GM12875 (cell line): ENCODE measurements at regions not wholly inside any gene's neighbourhood (a gene's known extent, or its start where the extent isn't known, plus 50 kb on each side); places are given as distances from the start of the nearest gene placed in this dataset.

Experiments
- H3K4me3 ChIP-seq: one replicate; pipeline ENCODE4 v1.5.1; 2011; ENCODE audit warnings: low read depth, low read length, control low read depth
- TF ChIP-seq, protein P1 (sequence below): IDR thresholded peaks from 2 replicates; pipeline ENCODE4 v1.5.1; 2011; ENCODE audit warnings: low read depth, mild to moderate bottlenecking, control low read depth, inconsistent platforms, low read length, moderate library complexity, borderline replicate concordance; ENCODE audit not compliant: insufficient read depth

DNA sequence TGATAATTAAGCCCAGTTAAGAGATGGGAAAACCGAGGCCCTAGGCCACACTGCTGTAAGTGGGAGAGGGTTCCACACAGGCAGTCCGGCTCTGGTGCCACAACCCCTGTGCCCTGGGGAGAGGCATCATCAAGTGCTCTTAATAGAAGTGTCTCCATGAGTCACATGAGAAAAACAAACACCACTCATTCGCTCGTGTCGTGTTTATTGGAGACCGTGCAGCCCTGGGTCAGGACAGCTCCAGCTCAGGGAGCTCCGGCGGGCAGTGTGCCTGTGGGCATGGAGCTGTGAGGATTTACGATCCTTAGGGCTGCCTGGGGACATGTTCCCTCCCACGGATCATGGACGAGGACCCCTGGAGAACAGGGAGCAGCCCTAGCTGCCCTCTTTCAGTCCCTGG, 658.5 kb downstream of the AJAP1 start:
- TF ChIP-seq, protein P1, sequence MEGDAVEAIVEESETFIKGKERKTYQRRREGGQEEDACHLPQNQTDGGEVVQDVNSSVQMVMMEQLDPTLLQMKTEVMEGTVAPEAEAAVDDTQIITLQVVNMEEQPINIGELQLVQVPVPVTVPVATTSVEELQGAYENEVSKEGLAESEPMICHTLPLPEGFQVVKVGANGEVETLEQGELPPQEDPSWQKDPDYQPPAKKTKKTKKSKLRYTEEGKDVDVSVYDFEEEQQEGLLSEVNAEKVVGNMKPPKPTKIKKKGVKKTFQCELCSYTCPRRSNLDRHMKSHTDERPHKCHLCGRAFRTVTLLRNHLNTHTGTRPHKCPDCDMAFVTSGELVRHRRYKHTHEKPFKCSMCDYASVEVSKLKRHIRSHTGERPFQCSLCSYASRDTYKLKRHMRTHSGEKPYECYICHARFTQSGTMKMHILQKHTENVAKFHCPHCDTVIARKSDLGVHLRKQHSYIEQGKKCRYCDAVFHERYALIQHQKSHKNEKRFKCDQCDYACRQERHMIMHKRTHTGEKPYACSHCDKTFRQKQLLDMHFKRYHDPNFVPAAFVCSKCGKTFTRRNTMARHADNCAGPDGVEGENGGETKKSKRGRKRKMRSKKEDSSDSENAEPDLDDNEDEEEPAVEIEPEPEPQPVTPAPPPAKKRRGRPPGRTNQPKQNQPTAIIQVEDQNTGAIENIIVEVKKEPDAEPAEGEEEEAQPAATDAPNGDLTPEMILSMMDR, result no peak
- no peak overlapping the region for H3K4me3 ChIP-seq

DNA sequence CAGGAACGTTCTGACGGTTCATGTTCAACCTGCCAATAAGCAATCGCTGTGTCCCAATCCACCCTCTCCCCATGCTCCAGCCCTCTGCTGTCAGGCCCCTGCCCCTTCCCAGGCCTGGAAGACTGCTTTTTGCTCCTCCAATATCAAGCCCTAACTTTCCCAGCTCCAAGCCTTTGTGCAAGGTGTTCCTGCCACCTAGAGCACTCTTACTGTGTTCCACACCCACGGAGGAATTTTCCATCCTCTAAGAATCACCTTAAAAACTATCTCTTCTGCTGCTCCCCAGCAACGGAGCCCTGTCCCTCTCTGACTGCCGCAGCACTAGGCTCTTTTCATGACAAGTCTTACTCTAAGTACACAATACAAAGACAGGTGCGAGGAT, 657.9 kb downstream of the AJAP1 start:
- TF ChIP-seq, protein P1, result no peak
- no peak overlapping the region for H3K4me3 ChIP-seq

DNA sequence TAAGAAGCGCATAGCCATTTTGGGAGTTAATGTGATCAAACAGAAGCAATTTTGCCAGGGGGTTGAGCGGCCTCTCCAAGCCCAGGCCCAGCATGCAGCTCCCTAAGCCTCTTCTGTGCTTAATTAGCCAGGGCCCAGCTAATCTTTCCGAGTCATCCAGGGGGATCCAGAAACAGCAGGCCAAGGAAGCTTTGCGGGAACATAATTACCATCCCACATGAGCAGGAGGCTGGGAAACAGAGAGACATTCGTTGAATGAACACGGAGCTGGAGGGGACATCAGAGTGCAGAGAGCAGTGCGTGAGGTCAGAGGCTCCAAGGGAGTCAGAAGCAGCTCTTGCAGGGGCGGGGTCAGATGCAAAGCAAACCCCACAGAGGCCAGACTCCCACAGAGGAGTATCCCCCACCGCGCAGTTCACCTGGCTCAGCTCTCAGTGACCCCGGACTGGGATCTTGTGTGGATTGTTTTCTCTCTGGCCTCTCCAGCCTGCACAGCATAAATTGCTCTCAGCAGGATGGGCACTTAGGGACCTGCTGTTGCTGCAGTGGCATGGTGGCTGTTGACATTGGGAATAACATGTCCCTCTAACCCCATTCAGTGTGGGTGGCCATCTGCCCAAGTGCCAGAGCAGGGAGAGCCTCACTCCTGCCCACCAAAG, 657.4 kb downstream of the AJAP1 start:
- TF ChIP-seq, protein P1, result no peak
- H3K4me3 ChIP-seq, result no peak overlapping the region

DNA sequence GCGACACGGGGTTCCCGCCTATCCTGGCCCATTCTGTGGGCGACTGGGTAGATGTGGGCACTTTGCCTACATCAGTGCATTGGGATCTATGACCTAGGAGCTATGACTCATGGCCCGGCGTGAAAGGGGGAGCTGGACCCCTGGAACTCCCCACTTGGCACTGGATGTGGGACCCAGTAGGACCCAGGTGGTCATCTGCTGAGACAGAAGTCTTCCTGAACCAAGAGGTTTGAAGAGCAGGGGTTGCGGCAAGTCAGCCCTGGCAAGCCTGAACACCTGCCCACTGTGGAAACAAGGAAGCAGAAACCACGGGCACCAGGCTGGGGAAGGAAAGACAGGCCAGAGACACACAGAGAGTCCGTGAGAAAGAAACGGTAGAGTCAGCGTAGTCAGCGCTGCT, 656.7 kb downstream of the AJAP1 start:
- TF ChIP-seq, protein P1, result no peak

DNA sequence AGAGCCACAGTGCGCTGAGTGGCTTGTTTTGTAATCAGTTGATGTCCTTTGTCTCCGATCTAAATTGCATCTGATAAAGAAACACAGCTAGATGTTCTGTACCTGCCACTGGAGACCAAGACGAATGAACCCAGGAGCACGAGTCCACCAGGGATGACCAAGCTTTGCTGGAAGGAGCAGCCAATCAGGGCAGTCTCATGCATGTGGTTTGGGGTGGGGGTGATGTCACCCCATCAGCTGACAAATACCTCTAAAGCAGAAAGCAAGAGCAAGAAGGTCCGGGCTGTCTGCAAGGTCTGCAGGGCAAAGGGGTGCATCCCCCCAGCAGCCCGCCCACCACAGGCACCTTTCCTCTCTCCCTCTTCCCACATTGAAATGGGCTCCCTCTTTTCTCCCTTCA, 653.8 kb downstream of the AJAP1 start:
- no peak overlapping the region for H3K4me3 ChIP-seq
- TF ChIP-seq, protein P1, result no peak

More for the DNA sequence above, 656.7 kb downstream of the AJAP1 start:
- H3K4me3 ChIP-seq, result no peak overlapping the region

DNA sequence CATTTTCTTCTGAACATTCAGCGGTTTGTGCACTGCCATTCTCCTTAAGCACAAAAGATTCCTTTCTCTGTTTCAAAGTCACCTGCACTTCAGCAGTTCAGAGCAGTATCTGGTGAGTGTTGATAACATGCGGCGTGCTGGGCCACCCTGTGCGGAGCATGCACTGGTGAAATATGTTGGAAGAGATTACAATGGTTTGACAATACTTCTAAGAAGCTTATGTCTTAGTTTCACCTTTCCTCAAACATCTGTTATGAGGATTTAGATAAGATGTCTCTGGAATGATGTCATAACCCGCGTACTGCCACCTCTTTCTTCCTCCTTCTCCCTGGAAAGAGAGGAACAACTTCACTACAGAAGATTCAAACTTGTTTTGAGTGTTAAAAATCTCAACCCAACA, 650.3 kb downstream of the AJAP1 start:
- TF ChIP-seq, protein P1, result no peak
- H3K4me3 ChIP-seq, result no peak overlapping the region

DNA sequence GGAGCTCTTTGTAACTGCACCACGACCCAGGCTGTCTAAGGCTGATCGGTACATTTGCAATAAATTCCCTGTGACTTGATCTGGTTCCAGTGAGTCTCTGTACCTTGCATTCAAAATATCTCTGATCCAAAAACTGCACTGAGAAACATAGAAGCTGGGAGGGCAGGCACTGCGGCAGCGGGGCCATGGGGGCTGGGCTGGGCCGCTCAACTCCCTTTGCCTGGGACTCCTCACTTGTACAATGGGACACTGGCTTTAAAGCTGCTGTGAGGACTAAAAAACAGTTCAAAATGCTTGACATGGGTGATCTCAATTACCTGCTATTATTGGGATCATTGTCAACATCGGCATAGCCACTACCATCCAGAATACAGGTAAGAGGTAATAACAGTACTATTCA, 644.0 kb downstream of the AJAP1 start:
- TF ChIP-seq, protein P1, result no peak
- H3K4me3 ChIP-seq, result no peak overlapping the region
